Motor neuron (in vitro differentiated cells): ENCODE measurements at regions not wholly inside any gene's neighbourhood (a gene's known extent, or its start where the extent isn't known, plus 50 kb on each side); places are given as distances from the start of the nearest gene placed in this dataset.

Experiments used
- ATAC-seq, 8 experiments: fragments of 200-7000 bp; cut with Tn5 transposase; replicated peaks in 6 of 8; 2 replicates each; pipeline ENCODE4 v1.8.0; 2021; ENCODE audit warnings: mild to moderate bottlenecking in 8 of 8, moderate library complexity in 8 of 8
- H3K27ac ChIP-seq, 2 donors: fragments of 250-450 bp; sonication (Bioruptor Pico); 2 replicates each; pipeline ENCODE4 v1.9.0; 2021; ENCODE audit warnings: antibody characterized with exemption in 2 of 2, mild to moderate bottlenecking in 2 of 2, moderate library complexity in 1 of 2
- H3K4me1 ChIP-seq, 2 donors: fragments of 250-450 bp; sonication (Bioruptor Pico); replicated peaks in 1 of 2; 2 replicates each; pipeline ENCODE4 v1.6.1; 2021; ENCODE audit warnings: antibody characterized with exemption in 2 of 2, mild to moderate bottlenecking in 2 of 2, moderate library complexity in 1 of 2
- H3K4me3 ChIP-seq, 5 donors: fragments of 250-450 bp; sonication (Bioruptor Pico); 2 replicates each; pipeline ENCODE4 v1.9.0; 2021; ENCODE audit warnings: antibody characterized with exemption in 5 of 5, mild to moderate bottlenecking in 5 of 5, moderate library complexity in 4 of 5
- WGBS, 10 experiments: fragments of 450-650 bp; shearing (Covaris generic); methylation state at CpG; one replicate each; pipeline ENCODE4 v1.0.0; 2022; 5-methylcytosine and 5-hydroxymethylcytosine counted together
- in situ Hi-C, 9 experiments: fragments of 400-800 bp; cut with MboI; loops; one replicate each; pipeline ENCODE4 v1.15.0; 2021; ENCODE audit warnings: low sequenced_read_pairs in 9 of 9, low pct_unique_long_range_greater_than_20kb in 2 of 9; ENCODE audit not compliant: unreplicated experiment in 9 of 9

GRCh38 chr5:166324372-166324771 is 1967.1 kb upstream of the WWC1 start:
- Histone ChIP-seq H3K27ac (no peak overlapping the region), H3K4me3 (no peak overlapping the region), H3K4me1 (peaks cover 27 to 51% of the 10 kb centered on the region in 2 donors)
- 0 to 28% (median 17%) methylated on average over 1 to 5 of the region's 6 CpGs; no CpG with 5 or more reads in 2 of the 10 experiments for WGBS, 10 experiments
- in situ Hi-C loops, result no loop called here
- peak in 5 of 8 experiments; percentile 66 to 88 (median 82) for ATAC-seq

- ATAC-seq, result peak in 2 of 8 experiments; percentile 27 to 66
- H3K4me1 ChIP-seq, result peaks cover 13 to 28% of the 10 kb centered on the region in 2 donors
- 38 to 100% (median 68%) methylated on average over 1 to 9 of the region's 9 CpGs; no CpG with 5 or more reads in 1 of the 10 experiments for WGBS, 10 experiments
- H3K4me3 ChIP-seq, result no peak overlapping the region
- H3K27ac ChIP-seq, result no peak overlapping the region
- in situ Hi-C loops, result no loop called here
Measured at GRCh38 chr5:166329149-166329800, 1962.2 kb upstream of the WWC1 start.

GRCh38 chr5:166330036-166330435 is 1961.4 kb upstream of the WWC1 start:
- peak in 1 of 8 experiments; percentile 20 for ATAC-seq
- in situ Hi-C loops, result no loop called here
- no peak overlapping the region for H3K4me3 ChIP-seq
- H3K27ac ChIP-seq, result no peak overlapping the region
- peaks cover 8 to 22% of the 10 kb centered on the region in 2 donors for H3K4me1 ChIP-seq

GRCh38 chr5:166331521-166331920 is 1959.9 kb upstream of the WWC1 start:
- no peak overlapping the region for H3K27ac ChIP-seq
- no peak overlapping the region for H3K4me3 ChIP-seq
- in situ Hi-C loops, result no loop called here
- H3K4me1 ChIP-seq, result peaks cover 8 to 21% of the 10 kb centered on the region in 2 donors
- no peak for ATAC-seq
- 0 to 100% (median 97%) methylated on average over 1 to 4 of the region's 4 CpGs; no CpG with 5 or more reads in 1 of the 10 experiments for WGBS, 10 experiments

GRCh38 chr5:166338801-166339200 is 1952.6 kb upstream of the WWC1 start:
- no peak for ATAC-seq
- Histone ChIP-seq H3K4me3 (no peak overlapping the region), H3K27ac (no peak overlapping the region), H3K4me1 (peaks cover 12 to 18% of the 10 kb centered on the region in 2 donors)
- WGBS, 10 experiments, result 10 to 92% (median 83%) methylated on average over 3 to 6 of the region's 6 CpGs
- in situ Hi-C loops, result no loop called here

GRCh38 chr5:166340039-166340438 is 1951.4 kb upstream of the WWC1 start:
- WGBS, 10 experiments, result 0 to 94% (median 36%) methylated on average over 1 of the region's 1 CpG; no CpG with 5 or more reads in 1 of the 10 experiments
- no peak for ATAC-seq

GRCh38 chr5:166341740-166342337 is 1949.6 kb upstream of the WWC1 start:
- in situ Hi-C loops, result no loop called here
- peak in 1 of 8 experiments; percentile 43 for ATAC-seq
- Histone ChIP-seq H3K4me3 (no peak overlapping the region), H3K4me1 (peaks cover 12 to 27% of the 10 kb centered on the region in 2 donors), H3K27ac (no peak overlapping the region)
- WGBS, 10 experiments, result 0 to 100% (median 74%) methylated on average over 2 to 5 of the region's 5 CpGs

More at GRCh38 chr5:166340039-166340438, 1951.4 kb upstream of the WWC1 start:
- H3K4me3 ChIP-seq, result no peak overlapping the region
- in situ Hi-C loops, result no loop called here
- peaks cover 12 to 25% of the 10 kb centered on the region in 2 donors for H3K4me1 ChIP-seq
- H3K27ac ChIP-seq, result no peak overlapping the region

GRCh38 chr5:166342402-166342801 is 1949.0 kb upstream of the WWC1 start:
- in situ Hi-C loops, result no loop called here
- ATAC-seq, result peak in 6 of 8 experiments; percentile 53 to 98 (median 86)
- 0 to 11% (median 0%) methylated on average over 1 to 3 of the region's 3 CpGs; no CpG with 5 or more reads in 4 of the 10 experiments for WGBS, 10 experiments

GRCh38 chr5:166346726-166347374 is 1944.6 kb upstream of the WWC1 start:
- peaks cover 25 to 45% of the 10 kb centered on the region in 2 donors for H3K4me1 ChIP-seq
- no peak overlapping the region for H3K4me3 ChIP-seq
- peak in 3 of 8 experiments; percentile 18 to 70 (median 31) for ATAC-seq
- in situ Hi-C loops, result no loop called here
- no peak overlapping the region for H3K27ac ChIP-seq
- 0 to 100% (median 68%) methylated on average over 1 to 3 of the region's 3 CpGs for WGBS, 10 experiments

More at GRCh38 chr5:166342402-166342801, 1949.0 kb upstream of the WWC1 start:
- Histone ChIP-seq H3K27ac (no peak overlapping the region), H3K4me3 (no peak overlapping the region), H3K4me1 (peaks cover 15 to 33% of the 10 kb centered on the region in 2 donors)

GRCh38 chr5:166349046-166349445 is 1942.4 kb upstream of the WWC1 start:
- WGBS, 10 experiments, result 0 to 100% methylated on average over 1 of the region's 1 CpG; no CpG with 5 or more reads in 8 of the 10 experiments
- in situ Hi-C loops, result no loop called here

GRCh38 chr5:166353580-166353979 is 1937.9 kb upstream of the WWC1 start:
- 0 to 100% (median 94%) methylated on average over 1 to 2 of the region's 2 CpGs; no CpG with 5 or more reads in 1 of the 10 experiments for WGBS, 10 experiments
- no peak for ATAC-seq
- Histone ChIP-seq H3K4me1 (peaks cover 8 to 9% of the 10 kb centered on the region in 2 donors), H3K27ac (no peak overlapping the region), H3K4me3 (no peak overlapping the region)
- in situ Hi-C loops, result no loop called here

More at GRCh38 chr5:166349046-166349445, 1942.4 kb upstream of the WWC1 start:
- Histone ChIP-seq H3K4me1 (peaks cover 15 to 30% of the 10 kb centered on the region in 2 donors), H3K4me3 (no peak overlapping the region), H3K27ac (no peak overlapping the region)
- ATAC-seq, result peak in 5 of 8 experiments; percentile 29 to 85 (median 43)

GRCh38 chr5:166354332-166354731 is 1937.1 kb upstream of the WWC1 start:
- Histone ChIP-seq H3K4me3 (no peak overlapping the region), H3K4me1 (peaks cover 2 to 4% of the 10 kb centered on the region in 2 donors), H3K27ac (no peak overlapping the region)
- in situ Hi-C loops, result no loop called here
- no peak for ATAC-seq
- WGBS, 10 experiments, result 0 to 100% (median 81%) methylated on average over 1 of the region's 1 CpG; no CpG with 5 or more reads in 2 of the 10 experiments

- in situ Hi-C loops, result no loop called here
- ATAC-seq, result no peak
- 28 to 100% (median 87%) methylated on average over 2 to 5 of the region's 5 CpGs for WGBS, 10 experiments
- H3K4me1 ChIP-seq, result no peaks in the 10 kb centered on the region
- no peak overlapping the region for H3K27ac ChIP-seq
- H3K4me3 ChIP-seq, result no peak overlapping the region
Measured at GRCh38 chr5:166356096-166356495, 1935.3 kb upstream of the WWC1 start.
